ENCODE measurements at regions not wholly inside any gene's neighbourhood (a gene's known extent, or its start where the extent isn't known, plus 50 kb on each side); places are given as distances from the start of the nearest gene placed in this dataset.
A peak's percentile ranks its signal among the peaks of the same experiment; 100 is the strongest.

DNA sequence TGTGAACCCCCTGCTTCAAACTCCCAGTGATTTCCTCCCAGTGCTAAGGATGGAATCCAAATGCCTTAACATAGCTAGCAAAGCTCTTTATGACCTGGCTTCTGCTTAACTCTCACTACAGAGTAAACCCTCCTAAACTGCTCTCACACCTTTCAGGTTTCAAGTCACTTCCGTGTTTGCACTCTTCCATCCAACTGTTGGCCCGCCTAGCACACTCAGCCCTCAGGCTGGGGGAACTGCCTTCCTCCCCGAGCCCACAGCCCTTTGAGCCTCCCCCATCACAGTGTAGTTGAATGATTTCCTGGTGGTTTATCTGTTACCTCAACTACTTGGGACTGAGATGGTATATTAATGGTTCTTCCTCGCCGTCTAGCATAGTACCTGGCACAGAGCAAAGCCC lies 342.5 kb downstream of the NPIPA8 start:
- Histone ChIP-seq H3K9me3 (ENCODE audit: control insufficient read depth in 5 of 5, low read length in 5 of 5) (no peaks in the 10 kb centered on the region), H3K27ac (ENCODE audit: low read depth, low read length) (no peak overlapping the region), H3K9ac (ENCODE audit: low read length in 5 of 5) (no peak overlapping the region), H3K27me3 (ENCODE audit: control insufficient read depth in 5 of 5, insufficient read depth in 4 of 5, low read length in 5 of 5) (peaks cover 0 to 7% (median 3%) of the 10 kb centered on the region in 5 donors), H3K4me3 (ENCODE audit: low read depth in 1 of 5, low read length in 5 of 5) (no peak overlapping the region), H3K4me1 (ENCODE audit: control insufficient read depth in 5 of 5, insufficient read depth in 5 of 5, low read length in 5 of 5) (no peaks in the 10 kb centered on the region), H3K36me3 (ENCODE audit: control insufficient read depth in 5 of 5, insufficient read depth in 5 of 5, low read length in 5 of 5) (no peaks in the 10 kb centered on the region)

DNA sequence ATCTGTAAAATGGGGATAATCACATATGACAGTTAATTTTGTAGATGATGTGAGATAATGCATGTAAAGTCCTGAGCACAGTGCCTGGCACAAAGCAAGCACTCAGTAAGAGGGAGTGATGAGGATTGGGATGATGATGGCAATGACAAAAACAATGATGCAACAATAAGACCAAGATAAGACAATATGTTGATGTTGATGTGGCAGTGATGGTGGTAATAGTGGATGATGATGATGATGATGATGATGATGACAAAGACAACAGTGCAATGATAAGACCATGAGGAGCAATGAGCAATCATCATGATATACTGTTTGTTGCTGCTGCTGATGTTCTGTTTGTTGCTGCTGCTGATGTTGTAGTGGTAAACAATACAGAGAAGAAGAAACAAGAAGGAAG lies 344.1 kb downstream of the NPIPA8 start:
- Histone ChIP-seq H3K9ac (ENCODE audit: low read length in 5 of 5) (no peak overlapping the region), H3K4me3 (ENCODE audit: low read depth in 1 of 5, low read length in 5 of 5) (no peak overlapping the region), H3K36me3 (ENCODE audit: control insufficient read depth in 5 of 5, insufficient read depth in 5 of 5, low read length in 5 of 5) (no peaks in the 10 kb centered on the region), H3K27ac (ENCODE audit: low read depth, low read length) (no peak overlapping the region), H3K27me3 (ENCODE audit: control insufficient read depth in 5 of 5, insufficient read depth in 4 of 5, low read length in 5 of 5) (peaks cover 0 to 8% (median 7%) of the 10 kb centered on the region in 5 donors), H3K9me3 (ENCODE audit: control insufficient read depth in 5 of 5, low read length in 5 of 5) (no peaks in the 10 kb centered on the region), H3K4me1 (ENCODE audit: control insufficient read depth in 5 of 5, insufficient read depth in 5 of 5, low read length in 5 of 5) (no peaks in the 10 kb centered on the region)

DNA sequence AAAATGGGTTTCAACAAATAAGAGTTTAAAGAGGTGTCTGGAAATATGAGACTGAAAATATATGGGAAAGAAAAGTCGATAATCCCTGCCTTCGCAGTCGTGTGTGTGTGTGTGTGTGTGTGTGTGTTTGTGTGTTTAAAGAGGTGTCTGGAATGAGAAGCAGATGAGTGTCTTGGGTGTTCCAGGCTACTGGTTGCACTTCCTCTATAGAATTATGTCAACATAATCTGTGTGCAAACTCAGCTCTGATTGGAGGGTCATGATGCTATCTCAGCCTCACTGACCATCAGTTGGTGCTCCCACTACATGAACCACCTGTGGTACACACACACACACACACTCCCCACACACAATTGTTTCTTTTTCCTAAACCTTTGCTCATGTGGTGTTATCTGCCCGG lies 347.3 kb downstream of the NPIPA8 start:
- H3K27ac ChIP-seq (ENCODE audit: low read depth, low read length): no peak overlapping the region
- no peak overlapping the region for H3K9ac ChIP-seq (ENCODE audit: low read length in 5 of 5)
- no peaks in the 10 kb centered on the region for H3K36me3 ChIP-seq (ENCODE audit: control insufficient read depth in 5 of 5, insufficient read depth in 5 of 5, low read length in 5 of 5)
- peaks cover 0 to 15% (median 7%) of the 10 kb centered on the region in 5 donors for H3K27me3 ChIP-seq (ENCODE audit: control insufficient read depth in 5 of 5, insufficient read depth in 4 of 5, low read length in 5 of 5)
- H3K4me3 ChIP-seq (ENCODE audit: low read depth in 1 of 5, low read length in 5 of 5): no peak overlapping the region
- H3K9me3 ChIP-seq (ENCODE audit: control insufficient read depth in 5 of 5, low read length in 5 of 5): no peaks in the 10 kb centered on the region
- H3K4me1 ChIP-seq (ENCODE audit: control insufficient read depth in 5 of 5, insufficient read depth in 5 of 5, low read length in 5 of 5): no peaks in the 10 kb centered on the region

DNA sequence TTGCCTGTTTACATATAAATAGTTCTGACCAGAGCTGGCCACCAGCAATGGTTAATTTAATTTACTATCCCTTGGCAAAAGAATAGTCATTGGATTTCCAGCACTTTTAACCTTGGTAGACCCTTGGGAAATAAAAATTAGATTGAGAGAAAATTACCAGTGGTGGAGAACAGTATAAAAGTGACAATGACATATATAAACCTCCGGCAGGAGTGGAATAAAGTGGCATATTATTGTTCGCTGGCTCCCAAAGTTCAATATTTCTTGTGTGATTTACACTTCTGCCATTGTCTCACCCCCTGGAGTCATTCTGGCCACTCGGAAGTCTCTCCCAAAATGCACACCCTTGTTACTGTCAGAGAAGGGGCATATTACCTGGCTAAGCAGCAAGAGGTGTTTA lies 347.7 kb downstream of the NPIPA8 start:
- Histone ChIP-seq H3K27ac (ENCODE audit: low read depth, low read length) (no peak overlapping the region), H3K9me3 (ENCODE audit: control insufficient read depth in 5 of 5, low read length in 5 of 5) (no peaks in the 10 kb centered on the region), H3K4me1 (ENCODE audit: control insufficient read depth in 5 of 5, insufficient read depth in 5 of 5, low read length in 5 of 5) (no peaks in the 10 kb centered on the region), H3K36me3 (ENCODE audit: control insufficient read depth in 5 of 5, insufficient read depth in 5 of 5, low read length in 5 of 5) (no peaks in the 10 kb centered on the region), H3K4me3 (ENCODE audit: low read depth in 1 of 5, low read length in 5 of 5) (no peak overlapping the region), H3K27me3 (ENCODE audit: control insufficient read depth in 5 of 5, insufficient read depth in 4 of 5, low read length in 5 of 5) (peaks cover 0 to 15% (median 4%) of the 10 kb centered on the region in 5 donors), H3K9ac (ENCODE audit: low read length in 5 of 5) (no peak overlapping the region)

DNA sequence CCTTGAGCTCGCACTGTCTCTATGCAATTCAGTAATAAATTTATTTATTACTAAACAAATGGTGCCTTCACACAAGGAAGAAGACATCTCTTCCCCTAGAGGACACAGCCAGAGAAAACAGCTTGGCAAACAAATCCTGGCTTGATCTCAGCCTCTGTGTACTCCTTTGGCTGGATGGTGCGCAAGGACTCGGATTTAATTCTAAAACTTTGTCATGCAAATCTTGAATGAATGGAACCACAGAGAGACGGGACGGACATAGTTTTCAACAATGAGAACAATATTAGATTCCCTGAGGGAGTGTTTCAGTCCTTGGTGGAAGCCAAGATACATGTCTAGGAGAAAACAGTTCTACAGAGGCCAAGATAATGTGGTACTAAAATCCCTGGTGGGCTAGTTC lies 349.5 kb downstream of the NPIPA8 start:
- H3K4me1 ChIP-seq (ENCODE audit: control insufficient read depth in 5 of 5, insufficient read depth in 5 of 5, low read length in 5 of 5): no peaks in the 10 kb centered on the region
- no peak overlapping the region for H3K9ac ChIP-seq (ENCODE audit: low read length in 5 of 5)
- no peak overlapping the region for H3K4me3 ChIP-seq (ENCODE audit: low read depth in 1 of 5, low read length in 5 of 5)
- H3K9me3 ChIP-seq (ENCODE audit: control insufficient read depth in 5 of 5, low read length in 5 of 5): no peaks in the 10 kb centered on the region
- H3K27me3 ChIP-seq (ENCODE audit: control insufficient read depth in 5 of 5, insufficient read depth in 4 of 5, low read length in 5 of 5): peaks cover 0 to 15% (median 0%) of the 10 kb centered on the region in 5 donors
- no peaks in the 10 kb centered on the region for H3K36me3 ChIP-seq (ENCODE audit: control insufficient read depth in 5 of 5, insufficient read depth in 5 of 5, low read length in 5 of 5)
- H3K27ac ChIP-seq (ENCODE audit: low read depth, low read length): no peak overlapping the region

DNA sequence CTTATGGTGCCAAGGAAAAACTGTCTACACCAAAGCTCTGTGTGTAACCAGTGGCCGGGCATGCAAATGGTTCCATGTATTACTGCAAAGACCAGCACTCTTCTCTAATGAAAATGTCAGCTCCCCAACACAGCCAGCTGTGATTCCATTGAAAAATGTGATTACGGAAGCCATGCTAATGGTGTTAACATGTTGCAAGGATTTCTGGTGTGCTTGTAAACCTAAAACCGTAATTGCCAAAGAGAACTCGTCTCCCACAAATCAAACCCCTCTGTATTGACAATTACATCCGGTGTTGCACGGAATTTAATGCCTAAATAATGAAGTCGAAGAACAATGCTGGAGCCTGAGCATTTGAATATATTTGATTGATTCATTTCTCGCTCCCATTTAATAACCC lies 351.7 kb downstream of the NPIPA8 start:
- Histone ChIP-seq H3K27ac (ENCODE audit: low read depth, low read length) (no peak overlapping the region), H3K4me3 (ENCODE audit: low read depth in 1 of 5, low read length in 5 of 5) (no peak overlapping the region), H3K27me3 (ENCODE audit: control insufficient read depth in 5 of 5, insufficient read depth in 4 of 5, low read length in 5 of 5) (peaks cover 0 to 17% (median 0%) of the 10 kb centered on the region in 5 donors), H3K9me3 (ENCODE audit: control insufficient read depth in 5 of 5, low read length in 5 of 5) (no peaks in the 10 kb centered on the region), H3K36me3 (ENCODE audit: control insufficient read depth in 5 of 5, insufficient read depth in 5 of 5, low read length in 5 of 5) (no peaks in the 10 kb centered on the region), H3K4me1 (ENCODE audit: control insufficient read depth in 5 of 5, insufficient read depth in 5 of 5, low read length in 5 of 5) (no peaks in the 10 kb centered on the region), H3K9ac (ENCODE audit: low read length in 5 of 5) (no peak overlapping the region)

DNA sequence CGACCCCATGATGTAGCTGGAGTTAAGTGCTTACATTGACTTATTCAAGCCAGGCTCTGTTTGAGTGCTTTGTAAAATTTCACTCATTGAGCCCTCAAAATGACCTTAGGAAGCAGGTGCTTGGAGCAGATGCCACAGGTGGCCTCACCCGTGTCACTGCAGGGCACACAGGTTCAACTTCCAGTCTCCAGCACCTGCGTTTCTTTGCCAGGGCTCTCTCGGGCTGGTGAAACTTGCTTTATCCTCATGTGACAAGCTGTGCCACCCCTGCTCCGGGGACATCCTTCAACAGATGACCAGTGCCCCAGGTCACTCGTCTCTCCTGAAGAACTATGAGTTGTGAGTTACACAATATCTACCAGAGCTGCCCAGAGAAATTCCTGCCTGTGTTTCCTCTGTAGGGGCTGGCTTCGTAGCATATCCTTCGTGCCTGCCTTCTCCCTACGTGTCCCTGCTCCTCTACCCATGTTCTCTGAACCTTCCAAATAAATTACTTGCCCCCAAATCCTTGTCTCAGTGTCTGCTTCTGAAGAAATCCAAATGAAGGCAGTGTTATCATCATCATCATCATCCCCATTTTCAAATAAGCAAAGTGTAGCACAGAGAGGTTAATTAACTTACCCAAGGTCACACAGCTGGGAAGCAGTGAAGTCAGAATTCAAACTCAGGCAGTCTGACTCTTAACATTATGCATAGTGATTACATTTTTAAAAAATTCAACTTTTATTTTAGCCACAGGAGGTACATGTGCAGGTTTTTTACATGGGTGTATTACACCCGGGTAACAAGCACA lies 352.5 kb downstream of the NPIPA8 start:
- Histone ChIP-seq H3K36me3 (ENCODE audit: control insufficient read depth in 5 of 5, insufficient read depth in 5 of 5, low read length in 5 of 5) (no peaks in the 10 kb centered on the region), H3K27me3 (ENCODE audit: control insufficient read depth in 5 of 5, insufficient read depth in 4 of 5, low read length in 5 of 5) (peaks cover 0 to 17% (median 0%) of the 10 kb centered on the region in 5 donors), H3K27ac (ENCODE audit: low read depth, low read length) (no peak overlapping the region), H3K9ac (ENCODE audit: low read length in 5 of 5) (no peak overlapping the region), H3K4me3 (ENCODE audit: low read depth in 1 of 5, low read length in 5 of 5) (no peak overlapping the region), H3K9me3 (ENCODE audit: control insufficient read depth in 5 of 5, low read length in 5 of 5) (no peaks in the 10 kb centered on the region), H3K4me1 (ENCODE audit: control insufficient read depth in 5 of 5, insufficient read depth in 5 of 5, low read length in 5 of 5) (no peaks in the 10 kb centered on the region)

DNA sequence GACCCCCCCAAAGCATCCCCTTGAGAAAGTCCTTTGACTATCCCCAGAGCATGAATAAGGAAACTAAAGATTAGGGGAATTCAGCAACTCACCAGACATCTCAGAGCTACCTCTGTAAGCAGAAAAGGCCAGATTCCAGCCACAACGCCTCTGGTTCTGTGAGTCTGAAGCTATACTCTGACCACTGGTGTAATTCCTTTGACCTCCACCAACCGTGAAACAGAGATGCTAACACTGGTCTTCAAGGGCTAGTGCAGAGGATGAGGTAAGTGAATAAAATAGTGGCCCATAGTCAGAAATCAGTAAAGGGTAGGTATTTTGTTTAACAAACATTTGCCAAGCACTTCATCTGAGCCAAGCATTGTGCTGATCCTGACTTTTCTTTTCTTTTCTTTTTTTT lies 353.4 kb downstream of the NPIPA8 start:
- Histone ChIP-seq H3K9ac (ENCODE audit: low read length in 5 of 5) (no peak overlapping the region), H3K36me3 (ENCODE audit: control insufficient read depth in 5 of 5, insufficient read depth in 5 of 5, low read length in 5 of 5) (no peaks in the 10 kb centered on the region), H3K27me3 (ENCODE audit: control insufficient read depth in 5 of 5, insufficient read depth in 4 of 5, low read length in 5 of 5) (peaks cover 0 to 17% (median 0%) of the 10 kb centered on the region in 5 donors), H3K4me3 (ENCODE audit: low read depth in 1 of 5, low read length in 5 of 5) (no peak overlapping the region), H3K27ac (ENCODE audit: low read depth, low read length) (no peak overlapping the region), H3K9me3 (ENCODE audit: control insufficient read depth in 5 of 5, low read length in 5 of 5) (peaks cover 0 to 3% (median 0%) of the 10 kb centered on the region in 5 donors), H3K4me1 (ENCODE audit: control insufficient read depth in 5 of 5, insufficient read depth in 5 of 5, low read length in 5 of 5) (no peaks in the 10 kb centered on the region)

DNA sequence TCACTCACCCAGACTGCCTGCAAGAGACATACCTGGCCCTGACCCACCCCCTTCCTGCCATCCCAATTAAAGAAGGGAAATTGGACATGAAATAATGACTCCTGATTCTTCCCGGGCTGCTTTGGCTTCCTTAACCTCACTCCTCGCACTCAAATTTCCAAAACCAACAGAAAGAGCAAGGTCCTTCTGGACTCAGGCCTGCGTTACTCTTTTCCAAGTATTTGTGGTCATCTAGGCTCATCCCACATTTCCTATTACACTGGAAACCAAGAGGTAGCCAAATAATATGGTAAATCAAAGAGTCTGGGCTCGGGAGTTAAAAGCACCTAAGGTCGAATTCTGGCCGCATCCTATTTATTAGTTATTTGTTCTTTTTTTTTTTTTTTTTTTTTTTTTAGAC lies 359.3 kb downstream of the NPIPA8 start:
- Histone ChIP-seq H3K9me3 (ENCODE audit: control insufficient read depth in 5 of 5, low read length in 5 of 5) (peaks cover 0 to 3% (median 0%) of the 10 kb centered on the region in 5 donors), H3K36me3 (ENCODE audit: control insufficient read depth in 5 of 5, insufficient read depth in 5 of 5, low read length in 5 of 5) (no peaks in the 10 kb centered on the region), H3K27me3 (ENCODE audit: control insufficient read depth in 5 of 5, insufficient read depth in 4 of 5, low read length in 5 of 5) (peaks cover 0 to 6% (median 3%) of the 10 kb centered on the region in 5 donors), H3K27ac (ENCODE audit: low read depth, low read length) (no peak overlapping the region), H3K4me1 (ENCODE audit: control insufficient read depth in 5 of 5, insufficient read depth in 5 of 5, low read length in 5 of 5) (peaks cover 0 to 7% (median 6%) of the 10 kb centered on the region in 5 donors), H3K9ac (ENCODE audit: low read length in 5 of 5) (no peak overlapping the region), H3K4me3 (ENCODE audit: low read depth in 1 of 5, low read length in 5 of 5) (no peak overlapping the region)

DNA sequence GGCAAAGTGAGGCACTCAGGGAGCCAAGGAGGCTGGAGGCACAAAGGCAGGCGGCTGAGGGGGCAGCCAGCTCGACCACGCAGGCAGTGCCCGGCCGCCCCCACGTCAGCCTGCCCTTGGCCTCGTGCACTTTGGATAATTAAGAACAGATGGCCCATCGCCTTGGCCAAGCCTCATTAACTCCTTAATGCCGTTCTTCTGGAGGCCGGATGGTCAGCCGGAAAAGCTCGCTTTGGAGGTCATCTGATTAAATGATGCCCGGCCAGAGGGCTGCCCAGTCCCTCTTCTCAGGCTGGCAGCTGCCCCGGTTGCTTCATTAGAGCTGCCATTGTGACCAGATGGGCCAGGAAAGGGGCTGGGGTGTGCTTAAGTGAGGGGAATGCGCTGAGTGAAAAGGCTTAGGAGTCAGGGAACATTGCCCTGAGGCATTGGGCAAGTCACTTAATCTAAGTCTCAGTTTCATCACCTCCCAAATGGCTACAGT lies 364.0 kb downstream of the NPIPA8 start:
- Histone ChIP-seq H3K4me3 (ENCODE audit: low read depth in 1 of 5, low read length in 5 of 5) (peak overlapping the region in 1 of 5 donors; percentile 5), H3K4me1 (ENCODE audit: control insufficient read depth in 5 of 5, insufficient read depth in 5 of 5, low read length in 5 of 5) (peaks cover 1 to 39% (median 23%) of the 10 kb centered on the region in 5 donors), H3K36me3 (ENCODE audit: control insufficient read depth in 5 of 5, insufficient read depth in 5 of 5, low read length in 5 of 5) (no peaks in the 10 kb centered on the region), H3K9me3 (ENCODE audit: control insufficient read depth in 5 of 5, low read length in 5 of 5) (no peaks in the 10 kb centered on the region), H3K27me3 (ENCODE audit: control insufficient read depth in 5 of 5, insufficient read depth in 4 of 5, low read length in 5 of 5) (peaks cover 0 to 8% (median 0%) of the 10 kb centered on the region in 5 donors), H3K27ac (ENCODE audit: low read depth, low read length) (no peak overlapping the region), H3K9ac (ENCODE audit: low read length in 5 of 5) (no peak overlapping the region)
